ENCODE measurements at regions not wholly inside any gene's neighbourhood (a gene's known extent, or its start where the extent isn't known, plus 50 kb on each side); places are given as distances from the start of the nearest gene placed in this dataset.

- Histone ChIP-seq H3K79me2 (replicated peaks; ENCODE audit: insufficient read depth, low read length) (no peaks in the 10 kb centered on the region), H3K9me2 (ENCODE audit: insufficient read depth, low read length) (no peaks in the 10 kb centered on the region), H3K27me3 (ENCODE audit: insufficient read depth, low read depth, low read length) (no peaks in the 10 kb centered on the region), H2AFZ (ENCODE audit: low read depth, low read length) (no peak overlapping the region), H3K9me3 (ENCODE audit: low read length) (no peaks in the 10 kb centered on the region), H3K4me3 (ENCODE audit: low read length) (no peak overlapping the region), H3K4me2 (ENCODE audit: low read length) (no peak overlapping the region), H3K36me3 (ENCODE audit: insufficient read depth, low read length) (no peaks in the 10 kb centered on the region), H3F3A (ENCODE audit: insufficient read depth, low read length, poor library complexity, severe bottlenecking) (no peaks in the 10 kb centered on the region), H4K20me1 (ENCODE audit: insufficient read depth) (no peaks in the 10 kb centered on the region), H3K9ac (ENCODE audit: low read length) (no peak overlapping the region), H3K27ac (ENCODE audit: low read length) (no peak overlapping the region)
- TF ChIP-seq TAF1 (IDR thresholded peaks at IDR 0.05; ENCODE audit: low read depth) (no peak), EP300 (conservative IDR thresholded peaks at IDR 0.05; ENCODE audit: poor library complexity, severe bottlenecking) (no peak), CTCF (IDR thresholded peaks at IDR 0.05; ENCODE audit: poor library complexity, severe bottlenecking) (no peak), RAD21 (conservative IDR thresholded peaks at IDR 0.05) (no peak), REST (IDR thresholded peaks at IDR 0.05; ENCODE audit: borderline replicate concordance) (no peak), POLR2AphosphoS5 (IDR thresholded peaks at IDR 0.05) (no peak), SMC3 (conservative IDR thresholded peaks at IDR 0.05; ENCODE audit: poor library complexity) (no peak), EZH2 (IDR thresholded peaks at IDR 0.05; ENCODE audit: borderline replicate concordance, insufficient read depth, low read length, poor library complexity, severe bottlenecking) (no peak), MXI1 (conservative IDR thresholded peaks at IDR 0.05; ENCODE audit: poor library complexity, severe bottlenecking) (no peak)
Measured at GRCh38 chr6:45822246-45822812, 193.3 kb downstream of the CLIC5 start.

GRCh38 chr6:45818655-45819054 lies 197.0 kb downstream of the CLIC5 start:
- Histone ChIP-seq H3K79me2 (replicated peaks; ENCODE audit: insufficient read depth, low read length) (no peaks in the 10 kb centered on the region), H4K20me1 (ENCODE audit: insufficient read depth) (no peaks in the 10 kb centered on the region), H3K27me3 (ENCODE audit: insufficient read depth, low read depth, low read length) (no peaks in the 10 kb centered on the region), H2AFZ (ENCODE audit: low read depth, low read length) (no peak overlapping the region), H3K9me3 (ENCODE audit: low read length) (no peaks in the 10 kb centered on the region), H3K4me2 (ENCODE audit: low read length) (no peak overlapping the region), H3K9me2 (ENCODE audit: insufficient read depth, low read length) (no peaks in the 10 kb centered on the region), H3F3A (ENCODE audit: insufficient read depth, low read length, poor library complexity, severe bottlenecking) (no peaks in the 10 kb centered on the region), H3K4me3 (ENCODE audit: low read length) (no peak overlapping the region), H3K27ac (ENCODE audit: low read length) (no peak overlapping the region), H3K36me3 (ENCODE audit: insufficient read depth, low read length) (no peaks in the 10 kb centered on the region), H3K9ac (ENCODE audit: low read length) (no peak overlapping the region)
- TF ChIP-seq EP300 (conservative IDR thresholded peaks at IDR 0.05; ENCODE audit: poor library complexity, severe bottlenecking) = no peak
- TF ChIP-seq MXI1 (conservative IDR thresholded peaks at IDR 0.05; ENCODE audit: poor library complexity, severe bottlenecking) = no peak
- no peak for TF ChIP-seq EZH2 (IDR thresholded peaks at IDR 0.05; ENCODE audit: borderline replicate concordance, insufficient read depth, low read length, poor library complexity, severe bottlenecking)
- TF ChIP-seq RAD21 (conservative IDR thresholded peaks at IDR 0.05) = no peak
- no peak for TF ChIP-seq TAF1 (IDR thresholded peaks at IDR 0.05; ENCODE audit: low read depth)
- no peak for TF ChIP-seq POLR2AphosphoS5 (IDR thresholded peaks at IDR 0.05)
- TF ChIP-seq REST (IDR thresholded peaks at IDR 0.05; ENCODE audit: borderline replicate concordance) = no peak
- TF ChIP-seq SMC3 (conservative IDR thresholded peaks at IDR 0.05; ENCODE audit: poor library complexity) = no peak
- no peak for TF ChIP-seq CTCF (IDR thresholded peaks at IDR 0.05; ENCODE audit: poor library complexity, severe bottlenecking)
